ENCODE measurements at regions not wholly inside any gene's neighbourhood (a gene's known extent, or its start where the extent isn't known, plus 50 kb on each side); places are given as distances from the start of the nearest gene placed in this dataset.

DNA sequence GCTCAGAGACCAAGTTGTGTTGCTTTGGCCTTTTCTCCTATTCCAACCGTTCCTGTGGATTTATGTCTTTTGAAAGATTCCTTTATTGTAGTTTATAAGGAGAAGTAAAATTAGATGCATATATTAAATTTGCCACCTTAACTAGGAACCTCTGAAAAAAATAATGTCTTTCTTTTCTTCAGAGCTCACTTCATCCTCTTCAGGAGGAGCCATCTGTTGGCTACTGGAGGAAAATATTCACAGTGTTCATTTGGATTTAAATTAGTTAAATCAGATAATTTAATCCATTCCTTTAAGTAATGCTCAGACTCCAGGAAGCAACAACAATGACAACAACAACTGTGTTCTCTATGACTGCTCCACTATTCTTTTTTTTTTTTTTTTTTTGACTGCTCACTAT is 164.0 kb downstream of the FASLG start:
- H3K9me3 Mint-ChIP-seq, result no peaks in the 10 kb centered on the region
- no peak overlapping the region for H3K27ac Mint-ChIP-seq (ENCODE audit: unreplicated experiment)
- H3K36me3 Mint-ChIP-seq (ENCODE audit: low read depth), result no peaks in the 10 kb centered on the region

DNA sequence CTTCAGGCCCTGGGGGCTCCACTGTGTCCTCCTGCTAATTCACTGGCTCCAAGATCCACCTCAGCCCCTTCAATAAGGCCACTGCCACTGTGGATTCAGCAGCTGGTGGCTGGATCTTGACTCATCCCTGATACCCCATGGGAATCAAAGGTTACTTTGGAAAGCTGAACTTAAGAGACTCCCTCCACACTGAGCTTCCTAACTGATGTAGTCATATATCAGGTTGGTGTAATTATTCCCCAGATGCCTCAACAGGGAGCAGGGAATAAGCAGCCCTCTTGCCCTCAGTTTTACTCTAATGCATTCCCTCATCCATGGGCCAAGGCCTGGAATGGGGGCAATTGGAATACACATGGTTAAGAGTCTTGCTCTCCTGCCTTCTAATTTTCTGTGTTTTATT is 164.6 kb downstream of the FASLG start:
- Mint-ChIP-seq H3K27me3 (ENCODE audit: low read depth) (no peaks in the 10 kb centered on the region), H3K4me3 (no peak overlapping the region)
- TF ChIP-seq, protein P1, sequence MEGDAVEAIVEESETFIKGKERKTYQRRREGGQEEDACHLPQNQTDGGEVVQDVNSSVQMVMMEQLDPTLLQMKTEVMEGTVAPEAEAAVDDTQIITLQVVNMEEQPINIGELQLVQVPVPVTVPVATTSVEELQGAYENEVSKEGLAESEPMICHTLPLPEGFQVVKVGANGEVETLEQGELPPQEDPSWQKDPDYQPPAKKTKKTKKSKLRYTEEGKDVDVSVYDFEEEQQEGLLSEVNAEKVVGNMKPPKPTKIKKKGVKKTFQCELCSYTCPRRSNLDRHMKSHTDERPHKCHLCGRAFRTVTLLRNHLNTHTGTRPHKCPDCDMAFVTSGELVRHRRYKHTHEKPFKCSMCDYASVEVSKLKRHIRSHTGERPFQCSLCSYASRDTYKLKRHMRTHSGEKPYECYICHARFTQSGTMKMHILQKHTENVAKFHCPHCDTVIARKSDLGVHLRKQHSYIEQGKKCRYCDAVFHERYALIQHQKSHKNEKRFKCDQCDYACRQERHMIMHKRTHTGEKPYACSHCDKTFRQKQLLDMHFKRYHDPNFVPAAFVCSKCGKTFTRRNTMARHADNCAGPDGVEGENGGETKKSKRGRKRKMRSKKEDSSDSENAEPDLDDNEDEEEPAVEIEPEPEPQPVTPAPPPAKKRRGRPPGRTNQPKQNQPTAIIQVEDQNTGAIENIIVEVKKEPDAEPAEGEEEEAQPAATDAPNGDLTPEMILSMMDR (conservative IDR thresholded peaks at IDR 0.05), result no peak

More for the DNA sequence above, 164.0 kb downstream of the FASLG start:
- TF ChIP-seq, protein P1 (conservative IDR thresholded peaks at IDR 0.05), result no peak
- H3K4me3 Mint-ChIP-seq, result no peak overlapping the region
- no peaks in the 10 kb centered on the region for H3K4me1 Mint-ChIP-seq
- no peak for DNase-seq (ENCODE audit: low read depth, low spot score)
- no peaks in the 10 kb centered on the region for H3K27me3 Mint-ChIP-seq (ENCODE audit: low read depth)

DNA sequence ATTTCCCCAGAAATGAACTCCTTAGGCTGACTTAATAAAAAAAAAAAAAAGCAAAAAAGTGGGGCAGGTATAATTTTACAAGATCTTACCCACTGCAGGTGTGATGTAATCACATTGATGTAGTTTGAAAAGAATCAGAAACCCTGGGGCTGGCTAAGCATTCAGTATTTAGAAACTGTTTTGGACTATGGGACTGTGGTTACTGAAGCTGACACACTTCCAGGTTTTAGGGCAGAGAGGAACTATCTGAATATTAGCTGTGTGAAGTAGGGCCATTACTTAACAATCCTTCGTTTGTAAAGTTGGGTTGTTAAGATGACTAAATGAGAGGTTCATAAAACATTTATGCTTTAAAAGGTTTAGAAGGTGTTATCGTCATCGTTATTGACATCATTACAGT is 165.3 kb downstream of the FASLG start:
- Mint-ChIP-seq H3K36me3 (ENCODE audit: low read depth) (no peaks in the 10 kb centered on the region), H3K27me3 (ENCODE audit: low read depth) (no peaks in the 10 kb centered on the region), H3K9me3 (no peaks in the 10 kb centered on the region), H3K4me1 (no peaks in the 10 kb centered on the region), H3K4me3 (no peak overlapping the region), H3K27ac (ENCODE audit: unreplicated experiment) (no peak overlapping the region)
- DNase-seq (ENCODE audit: low read depth, low spot score), result no peak
- TF ChIP-seq, protein P1 (conservative IDR thresholded peaks at IDR 0.05), result no peak

More for the DNA sequence above, 164.6 kb downstream of the FASLG start:
- peak overlapping the region; percentile 53 for H3K27ac Mint-ChIP-seq (ENCODE audit: unreplicated experiment)
- no peaks in the 10 kb centered on the region for H3K36me3 Mint-ChIP-seq (ENCODE audit: low read depth)
- no peak for DNase-seq (ENCODE audit: low read depth, low spot score)
- H3K4me1 Mint-ChIP-seq, result no peaks in the 10 kb centered on the region
- H3K9me3 Mint-ChIP-seq, result no peaks in the 10 kb centered on the region

DNA sequence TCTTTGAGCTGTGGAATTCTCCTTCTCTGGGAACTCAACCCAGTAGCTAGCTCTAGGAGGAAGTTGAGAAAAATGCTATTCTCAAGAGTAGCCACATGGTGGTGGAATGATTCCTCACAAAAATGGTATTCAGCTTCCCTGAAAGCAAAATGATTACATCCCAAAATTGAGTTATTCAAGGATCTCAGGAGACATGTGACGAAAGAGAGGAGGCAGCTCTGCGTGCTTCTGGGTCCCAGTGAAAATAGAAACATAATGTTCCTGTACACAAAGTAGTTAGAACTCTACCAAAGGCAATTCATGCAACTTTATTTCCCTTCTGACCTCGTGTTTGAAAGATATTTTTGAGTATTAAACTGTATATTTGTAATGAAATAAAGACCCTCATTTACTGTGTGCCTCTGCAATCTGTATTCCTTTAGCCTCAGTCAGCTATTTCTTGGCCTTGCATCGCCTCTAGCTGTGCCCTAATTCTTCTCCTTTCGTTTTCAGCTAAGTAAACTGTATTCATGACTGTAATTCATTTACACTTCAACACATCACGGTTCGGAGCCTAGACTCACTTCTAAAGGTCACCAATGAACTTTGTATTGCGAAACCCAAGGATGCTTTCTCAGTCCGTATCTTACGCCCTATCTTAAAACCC is 167.3 kb downstream of the FASLG start:
- Mint-ChIP-seq H3K27me3 (ENCODE audit: low read depth) (no peaks in the 10 kb centered on the region), H3K9me3 (no peaks in the 10 kb centered on the region), H3K4me3 (no peak overlapping the region), H3K36me3 (ENCODE audit: low read depth) (no peaks in the 10 kb centered on the region), H3K27ac (ENCODE audit: unreplicated experiment) (no peak overlapping the region), H3K4me1 (no peaks in the 10 kb centered on the region)
- TF ChIP-seq, protein P1 (conservative IDR thresholded peaks at IDR 0.05), result peak; percentile 72
- no peak for DNase-seq (ENCODE audit: low read depth, low spot score)

DNA sequence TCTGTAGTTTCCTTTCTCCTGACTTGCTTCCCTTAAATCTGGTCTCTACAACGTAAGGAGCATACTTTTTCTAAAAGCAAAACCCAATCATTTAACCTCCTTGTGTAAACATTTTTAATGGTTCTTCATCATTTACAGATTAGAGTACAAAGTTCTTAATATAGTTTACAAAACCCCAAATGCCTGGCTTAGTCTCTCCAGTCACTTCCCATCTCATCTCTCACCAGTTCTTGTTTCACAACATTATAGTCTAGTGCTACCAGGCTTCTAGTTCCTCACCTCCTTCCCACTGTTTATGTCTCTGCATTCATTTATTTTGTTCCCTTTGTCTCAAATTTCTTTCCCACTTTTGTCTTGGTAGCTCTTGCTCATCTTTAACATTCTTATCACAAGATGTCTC is 168.4 kb downstream of the FASLG start:
- Mint-ChIP-seq H3K4me1 (no peaks in the 10 kb centered on the region), H3K36me3 (ENCODE audit: low read depth) (no peaks in the 10 kb centered on the region)

More for the DNA sequence above, 168.4 kb downstream of the FASLG start:
- DNase-seq (ENCODE audit: low read depth, low spot score), result no peak
- Mint-ChIP-seq H3K4me3 (no peak overlapping the region), H3K27ac (ENCODE audit: unreplicated experiment) (no peak overlapping the region), H3K27me3 (ENCODE audit: low read depth) (no peaks in the 10 kb centered on the region), H3K9me3 (no peaks in the 10 kb centered on the region)
- TF ChIP-seq, protein P1 (conservative IDR thresholded peaks at IDR 0.05), result no peak

Data from neural crest cell (in vitro differentiated cells).